K562 (cell line): ENCODE measurements at regions not wholly inside any gene's neighbourhood (a gene's known extent, or its start where the extent isn't known, plus 50 kb on each side); places are given as distances from the start of the nearest gene placed in this dataset.

Experiments used
- ATAC-seq: fragments of 200-7000 bp; cut with Tn5 transposase; 3 replicates; pipeline ENCODE4 v1.9.1; 2020; ENCODE audit warnings: moderate library complexity
- BruUV-seq: library from RNA; stranded (reverse); fragments of 400-500 nt; replicated peaks from 2 replicates; lab custom pipeline; 2021; lab: Mats Ljungman, UMichigan
- CTCF ChIA-PET: fragments of 300-600 bp; formaldehyde crosslinking; extraction: SDS; loops from one replicate; lab custom pipeline; 2021; ENCODE audit warnings: low intra/inter-chr PET ratio; lab: Yijun Ruan, JAX
- POLR2A ChIA-PET: fragments of 300-600, 350-650 bp; sonication (Branson Sonifier 250); formaldehyde crosslinking; extraction: SDS; loops from one replicate; lab custom pipeline; 2021; ENCODE audit warnings: antibody characterized with exemption, inconsistent platforms; lab: Yijun Ruan, JAX
- DNase-seq, 4 experiments: peaks; one replicate each; pipeline versions ENCODE4 v3.0.0 to v3.0.0-alpha.2; 2011 to 2018; ENCODE audit warnings: low spot score in 3 of 4, mixed read lengths in 3 of 4; ENCODE audit errors: extremely low read depth in 1 of 4
- FAIRE-seq: peaks from 2 replicates; lab custom pipeline; 2011; peaks lifted over from hg19 to GRCh38; lab: Jason Lieb, UNC
- H2AFZ ChIP-seq: 2 replicates; pipeline ENCODE4 v1.6.0; 2011; ENCODE audit warnings: low read depth, low read length, control low read depth, inconsistent platforms
- H3K27ac ChIP-seq: fragments of 200-600 bp; 3 replicates; pipeline ENCODE4 v1.8.0; 2011; ENCODE audit warnings: low read depth, mild to moderate bottlenecking, control low read depth, inconsistent platforms, low read length, moderate library complexity, mixed read lengths; ENCODE audit errors: extremely low read depth
- H3K27me3 ChIP-seq, 2 experiments: fragments of 300-600 bp in 1 of 2; 2 replicates in 1 of 2; 3 replicates in 1 of 2; pipeline versions ENCODE4 v1.6.0 to v1.8.0; 2011; ENCODE audit warnings: inconsistent platforms in 2 of 2, low read length in 2 of 2, mild to moderate bottlenecking in 1 of 2, mixed read lengths in 1 of 2, moderate library complexity in 1 of 2; ENCODE audit not compliant: control insufficient read depth in 2 of 2, insufficient read depth in 2 of 2
- H3K36me3 ChIP-seq: fragments of 300-600 bp; 3 replicates; pipeline ENCODE4 v1.8.0; 2011; ENCODE audit warnings: mild to moderate bottlenecking, low read length, inconsistent platforms; ENCODE audit not compliant: control insufficient read depth, insufficient read depth
- H3K4me1 ChIP-seq, 2 experiments: fragments of 200-600 bp in 1 of 2; replicated peaks in 1 of 2; 2 replicates in 1 of 2; 3 replicates in 1 of 2; pipeline versions ENCODE4 v1.5.1 to v1.8.0; 2011; ENCODE audit warnings: inconsistent platforms in 2 of 2, low read length in 2 of 2, mild to moderate bottlenecking in 1 of 2, mixed read lengths in 1 of 2, moderate library complexity in 1 of 2; ENCODE audit not compliant: control insufficient read depth in 2 of 2, insufficient read depth in 2 of 2
- H3K4me2 ChIP-seq: 2 replicates; pipeline ENCODE4 v1.6.1; 2011; ENCODE audit warnings: low read length, control low read depth, inconsistent platforms, mixed read lengths; ENCODE audit not compliant: insufficient read depth
- H3K4me3 ChIP-seq: fragments of 200-600 bp; sonication (generic), shearing (Covaris generic); 2 replicates; pipeline ENCODE4 v1.5.1; 2016; ENCODE audit warnings: control low read depth, inconsistent platforms
- H3K79me2 ChIP-seq: fragments of 200-600 bp; 3 replicates; pipeline ENCODE4 v1.8.0; 2011; ENCODE audit warnings: low read length, inconsistent platforms; ENCODE audit not compliant: control insufficient read depth, insufficient read depth
- H3K9ac ChIP-seq, 2 experiments: 2 replicates each; pipeline versions ENCODE4 v1.6.0 to v1.6.1; 2011; ENCODE audit warnings: low read depth in 2 of 2, low read length in 2 of 2, control low read depth in 1 of 2, inconsistent platforms in 1 of 2, mild to moderate bottlenecking in 1 of 2, mixed read lengths in 1 of 2; ENCODE audit not compliant: insufficient read depth in 1 of 2
- H3K9me1 ChIP-seq: one replicate; pipeline ENCODE4 v1.6.0; 2011; ENCODE audit warnings: inconsistent platforms, mild to moderate bottlenecking, low read length, moderate library complexity; ENCODE audit not compliant: control insufficient read depth, insufficient read depth
- H3K9me3 ChIP-seq: replicated peaks from 2 replicates; pipeline ENCODE4 v1.5.1; 2011; ENCODE audit warnings: low read depth, low read length, inconsistent platforms; ENCODE audit not compliant: control insufficient read depth, insufficient read depth
- H4K20me1 ChIP-seq: replicated peaks from 2 replicates; pipeline ENCODE4 v1.6.1; 2011; ENCODE audit warnings: low read length, inconsistent platforms, mixed read lengths; ENCODE audit not compliant: control insufficient read depth, insufficient read depth
- ATF1 ChIP-seq, 2 experiments: fragments of 450-650 bp in 1 of 2; IDR thresholded peaks; 2 replicates each; pipeline ENCODE4 v1.6.1; 2016; ENCODE audit warnings: missing compliant biosample characterization in 1 of 2, missing genetic modification characterization in 1 of 2
- BRD4 ChIP-seq: fragments of 200-600 bp; sonication (generic); IDR thresholded peaks from 2 replicates; pipeline ENCODE4 v1.6.1; 2017; ENCODE audit warnings: inconsistent platforms
- CAMTA2 ChIP-seq: fragments of 250-450 bp; sonication (Bioruptor Pico); conservative IDR thresholded peaks from 2 replicates; pipeline ENCODE4 v1.5.1; 2022
- CBFB ChIP-seq: sonication (generic); formaldehyde crosslinking; IDR thresholded peaks from 2 replicates; pipeline ENCODE4 v1.4.0; 2020; ENCODE audit warnings: mild to moderate bottlenecking, missing genetic modification reagents
- CREM ChIP-seq: IDR thresholded peaks from 2 replicates; pipeline ENCODE4 v1.6.1; 2014; ENCODE audit warnings: antibody characterized with exemption, low read depth
- ERF ChIP-seq: fragments of 450-650 bp; formaldehyde crosslinking; IDR thresholded peaks from 2 replicates; pipeline ENCODE4 v1.4.0; 2020; ENCODE audit warnings: mild to moderate bottlenecking, mixed read lengths
- IFI16 ChIP-seq: fragments of 250-450 bp; sonication (Bioruptor Pico); IDR thresholded peaks from 2 replicates; pipeline ENCODE4 v2.1.2; 2022; ENCODE audit warnings: mild to moderate bottlenecking, inconsistent platforms
- IRF9 ChIP-seq: fragments of 450-650 bp; IDR thresholded peaks from 2 replicates; pipeline ENCODE4 v1.6.1; 2016; ENCODE audit warnings: missing biosample characterization, missing genetic modification characterization
- KAT8 ChIP-seq: fragments of 450-650 bp; IDR thresholded peaks from 2 replicates; pipeline ENCODE4 v1.6.1; 2016; ENCODE audit warnings: low read depth, mild to moderate bottlenecking
- LEF1 ChIP-seq: fragments of 450-650 bp; IDR thresholded peaks from 2 replicates; pipeline ENCODE4 v1.6.1; 2016; ENCODE audit warnings: mild to moderate bottlenecking
- RBM25 ChIP-seq: fragments of 200-400 bp; formaldehyde crosslinking; IDR thresholded peaks from 2 replicates; pipeline ENCODE4 v1.6.1; 2018; ENCODE audit warnings: low read length, low read depth, moderate library complexity; ENCODE audit not compliant: severe bottlenecking
- RHOXF2B ChIP-seq: fragments of 250-450 bp; sonication (Bioruptor Pico); conservative IDR thresholded peaks from 2 replicates; pipeline ENCODE4 v1.5.1; 2021
- RUNX1 ChIP-seq: sonication (generic); IDR thresholded peaks from 2 replicates; pipeline ENCODE4 v1.6.1; 2016; ENCODE audit warnings: antibody characterized with exemption, low read depth
- ZNF384 ChIP-seq: IDR thresholded peaks from 2 replicates; pipeline ENCODE4 v1.6.1; 2012; ENCODE audit warnings: low read depth, low read length, improper control_type of control experiment
- WGBS: fragments of 100-300 bp; shearing (Covaris generic); methylation state at CpG from one replicate; pipeline ENCODE4 v1.1.6; 2016; ENCODE audit warnings: low coverage, mixed read lengths; ENCODE audit not compliant: insufficient coverage; ENCODE audit errors: missing lambda C conversion rate; 5-methylcytosine and 5-hydroxymethylcytosine counted together
- in situ Hi-C: fragments of 300-500 bp; cut with MboI; formaldehyde crosslinking; loops from 4 replicates; pipeline ENCODE4 v1.15.0; 2018; ENCODE audit warnings: inconsistent platforms, mixed read lengths
- intact Hi-C: fragments of 100-400 bp; cut with micrococcal nuclease; formaldehyde crosslinking; loops from 2 replicates; pipeline ENCODE4 v1.14.2; 2022

- H3K27me3 ChIP-seq, result no peaks in the 10 kb centered on the region
- CTCF ChIA-PET, result no interaction called here
- no peaks in the 10 kb centered on the region for H4K20me1 ChIP-seq
- no peak overlapping the region for H2AFZ ChIP-seq
- WGBS, result 14% methylated on average over 1 of the region's 1 CpG
- no peaks in the 10 kb centered on the region for H3K9me3 ChIP-seq
- in situ Hi-C loops (no loop called here), intact Hi-C loops (no loop called here)
- no TSS peak for BruUV-seq
- ATAC-seq, result no peak
- H3K4me2 ChIP-seq, result no peak overlapping the region
- POLR2A ChIA-PET, result no interaction called here
- TF ChIP-seq RBM25 (peak; percentile 47), ZNF384 (no peak), ATF1 (CRISPR knock-in tag; IDR thresholded peaks at IDR 0.05) (no peak), ATF1 (tag; IDR thresholded peaks at IDR 0.05) (no peak)
- no peak overlapping the region for H3K4me3 ChIP-seq
- no peaks in the 10 kb centered on the region for H3K36me3 ChIP-seq
- H3K79me2 ChIP-seq, result no peaks in the 10 kb centered on the region
- H3K9me1 ChIP-seq, result no peaks in the 10 kb centered on the region
- no peak for FAIRE-seq
- no peaks in the 10 kb centered on the region; a peak in 1 of 5 replicates for H3K4me1 ChIP-seq
- no peak overlapping the region for H3K27ac ChIP-seq
- DNase-seq, result no peak
- H3K9ac ChIP-seq, result no peak overlapping the region
These were observed 98.3 kb downstream of the DUSP10 start for GRCh38 chr1:221643404-221644144.

- Histone ChIP-seq H3K4me1 (no peaks in the 10 kb centered on the region; a peak in 1 of 5 replicates), H3K27ac (no peak overlapping the region), H3K79me2 (no peaks in the 10 kb centered on the region), H4K20me1 (no peaks in the 10 kb centered on the region), H3K9me3 (no peaks in the 10 kb centered on the region), H3K36me3 (no peaks in the 10 kb centered on the region), H3K9me1 (no peaks in the 10 kb centered on the region), H3K9ac (no peak overlapping the region), H3K27me3 (no peaks in the 10 kb centered on the region), H3K4me2 (no peak overlapping the region), H2AFZ (no peak overlapping the region), H3K4me3 (no peak overlapping the region)
- no peak for ATAC-seq
- ChIA-PET POLR2A (no interaction called here), CTCF (no interaction called here)
- intact Hi-C loops, result no loop called here
- no peak for FAIRE-seq
- in situ Hi-C loops, result no loop called here
- BruUV-seq, result no TSS peak
- no peak for DNase-seq
- TF ChIP-seq ERF (CRISPR knock-in tag), result no peak
- TF ChIP-seq RHOXF2B (CRISPR knock-in tag), result no peak
- no peak for TF ChIP-seq CREM
- TF ChIP-seq KAT8, result no peak
- TF ChIP-seq IRF9 (tag), result no peak
- TF ChIP-seq IFI16 (CRISPR knock-in tag), result no peak
- no peak for TF ChIP-seq RUNX1
- TF ChIP-seq LEF1, result no peak
- TF ChIP-seq CBFB, result no peak
- no peak for TF ChIP-seq ZNF384
- TF ChIP-seq CAMTA2 (CRISPR knock-in tag), result no peak
- no peak for TF ChIP-seq BRD4
- WGBS, result 14% methylated on average over 3 of the region's 3 CpGs
These were observed 97.8 kb downstream of the DUSP10 start for GRCh38 chr1:221644145-221644448.
